T-helper 2 cell treated with Interferon-gamma antibody and Interleukin-4, amounts not matched to agents 5 μg/mL and 100 μg/mL, for 36 hours (primary cell): ENCODE measurements at regions not wholly inside any gene's neighbourhood (a gene's known extent, or its start where the extent isn't known, plus 50 kb on each side); places are given as distances from the start of the nearest gene placed in this dataset.

Experiments
- DNase-seq: peaks from one replicate; pipeline ENCODE4 v3.0.0; 2021; ENCODE audit warnings: low spot score
- H3K27ac Mint-ChIP-seq: one replicate; pipeline ENCODE4 v1.8.0; 2021; ENCODE audit warnings: mild to moderate bottlenecking, mixed read lengths
- H3K27me3 Mint-ChIP-seq: one replicate; pipeline ENCODE4 v1.8.0; 2021; ENCODE audit warnings: low read depth, mixed read lengths
- H3K36me3 Mint-ChIP-seq: one replicate; pipeline ENCODE4 v1.8.0; 2021; ENCODE audit warnings: low read depth, mixed read lengths
- H3K4me1 Mint-ChIP-seq: one replicate; pipeline ENCODE4 v1.8.0; 2021; ENCODE audit warnings: low read depth, mixed read lengths
- H3K4me3 Mint-ChIP-seq: one replicate; pipeline ENCODE4 v1.8.0; 2022; ENCODE audit warnings: mild to moderate bottlenecking, moderate library complexity, mixed read lengths
- H3K9me3 Mint-ChIP-seq: one replicate; pipeline ENCODE4 v1.8.0; 2021; ENCODE audit warnings: mixed read lengths

GRCh38 chr11:103547691-103548090 is 438.5 kb downstream of the DYNC2H1 start:
- Mint-ChIP-seq H3K9me3 (no peaks in the 10 kb centered on the region), H3K4me1 (no peaks in the 10 kb centered on the region), H3K27me3 (no peaks in the 10 kb centered on the region), H3K4me3 (no peak overlapping the region), H3K36me3 (no peaks in the 10 kb centered on the region), H3K27ac (no peak overlapping the region)
- DNase-seq: no peak

- Mint-ChIP-seq H3K4me1 (no peaks in the 10 kb centered on the region), H3K27ac (no peak overlapping the region), H3K27me3 (no peaks in the 10 kb centered on the region), H3K9me3 (no peaks in the 10 kb centered on the region), H3K4me3 (no peak overlapping the region), H3K36me3 (no peaks in the 10 kb centered on the region)
- no peak for DNase-seq
Observed at GRCh38 chr11:103548838-103549237, 439.6 kb downstream of the DYNC2H1 start.

GRCh38 chr11:103550811-103551210 is 441.6 kb downstream of the DYNC2H1 start:
- H3K27ac Mint-ChIP-seq: no peak overlapping the region
- H3K4me1 Mint-ChIP-seq: no peaks in the 10 kb centered on the region
- no peaks in the 10 kb centered on the region for H3K36me3 Mint-ChIP-seq
- DNase-seq: no peak
- no peaks in the 10 kb centered on the region for H3K9me3 Mint-ChIP-seq
- H3K27me3 Mint-ChIP-seq: no peaks in the 10 kb centered on the region
- no peak overlapping the region for H3K4me3 Mint-ChIP-seq

- Mint-ChIP-seq H3K9me3 (no peaks in the 10 kb centered on the region), H3K4me1 (no peaks in the 10 kb centered on the region), H3K36me3 (no peaks in the 10 kb centered on the region), H3K27ac (no peak overlapping the region), H3K27me3 (no peaks in the 10 kb centered on the region), H3K4me3 (no peak overlapping the region)
- DNase-seq: no peak
Observed at GRCh38 chr11:103552086-103552485, 442.9 kb downstream of the DYNC2H1 start.

GRCh38 chr11:103556171-103556570 is 446.9 kb downstream of the DYNC2H1 start:
- no peaks in the 10 kb centered on the region for H3K27me3 Mint-ChIP-seq
- DNase-seq: no peak
- no peaks in the 10 kb centered on the region for H3K36me3 Mint-ChIP-seq
- no peaks in the 10 kb centered on the region for H3K4me1 Mint-ChIP-seq
- H3K27ac Mint-ChIP-seq: no peak overlapping the region
- H3K4me3 Mint-ChIP-seq: no peak overlapping the region
- no peaks in the 10 kb centered on the region for H3K9me3 Mint-ChIP-seq

GRCh38 chr11:103566116-103566515 is 456.9 kb downstream of the DYNC2H1 start:
- Mint-ChIP-seq H3K36me3 (no peaks in the 10 kb centered on the region), H3K9me3 (no peaks in the 10 kb centered on the region), H3K27me3 (no peaks in the 10 kb centered on the region), H3K4me1 (no peaks in the 10 kb centered on the region), H3K4me3 (no peak overlapping the region), H3K27ac (no peak overlapping the region)
- no peak for DNase-seq

- Mint-ChIP-seq H3K9me3 (no peaks in the 10 kb centered on the region), H3K27me3 (no peaks in the 10 kb centered on the region), H3K27ac (no peak overlapping the region), H3K4me3 (no peak overlapping the region), H3K36me3 (no peaks in the 10 kb centered on the region), H3K4me1 (no peaks in the 10 kb centered on the region)
- DNase-seq: no peak
Observed at GRCh38 chr11:103581760-103582159, 454.7 kb upstream of the DDI1 start.

GRCh38 chr11:103582351-103582909 is 454.0 kb upstream of the DDI1 start:
- Mint-ChIP-seq H3K4me1 (no peaks in the 10 kb centered on the region), H3K27ac (no peak overlapping the region), H3K9me3 (no peaks in the 10 kb centered on the region), H3K4me3 (no peak overlapping the region), H3K27me3 (no peaks in the 10 kb centered on the region), H3K36me3 (no peaks in the 10 kb centered on the region)
- DNase-seq: no peak

- Mint-ChIP-seq H3K27ac (no peak overlapping the region), H3K9me3 (no peaks in the 10 kb centered on the region), H3K4me1 (no peaks in the 10 kb centered on the region), H3K36me3 (no peaks in the 10 kb centered on the region), H3K4me3 (no peak overlapping the region), H3K27me3 (no peaks in the 10 kb centered on the region)
- no peak for DNase-seq
Observed at GRCh38 chr11:103584021-103584420, 452.4 kb upstream of the DDI1 start.

GRCh38 chr11:103584720-103585119 is 451.7 kb upstream of the DDI1 start:
- no peak for DNase-seq
- Mint-ChIP-seq H3K4me1 (no peaks in the 10 kb centered on the region), H3K9me3 (no peaks in the 10 kb centered on the region), H3K27me3 (no peaks in the 10 kb centered on the region), H3K27ac (no peak overlapping the region), H3K4me3 (no peak overlapping the region), H3K36me3 (no peaks in the 10 kb centered on the region)

GRCh38 chr11:103585401-103585800 is 451.0 kb upstream of the DDI1 start:
- no peaks in the 10 kb centered on the region for H3K9me3 Mint-ChIP-seq
- H3K27me3 Mint-ChIP-seq: no peaks in the 10 kb centered on the region
- H3K27ac Mint-ChIP-seq: no peak overlapping the region
- no peak for DNase-seq
- H3K36me3 Mint-ChIP-seq: no peaks in the 10 kb centered on the region
- H3K4me3 Mint-ChIP-seq: no peak overlapping the region
- H3K4me1 Mint-ChIP-seq: no peaks in the 10 kb centered on the region

GRCh38 chr11:103585911-103586310 is 450.5 kb upstream of the DDI1 start:
- H3K27ac Mint-ChIP-seq: no peak overlapping the region
- H3K4me3 Mint-ChIP-seq: no peak overlapping the region

GRCh38 chr11:103586756-103587155 is 449.7 kb upstream of the DDI1 start:
- H3K27me3 Mint-ChIP-seq: no peaks in the 10 kb centered on the region
- H3K4me1 Mint-ChIP-seq: no peaks in the 10 kb centered on the region
- H3K36me3 Mint-ChIP-seq: no peaks in the 10 kb centered on the region
- DNase-seq: no peak
- H3K9me3 Mint-ChIP-seq: no peaks in the 10 kb centered on the region
- H3K4me3 Mint-ChIP-seq: no peak overlapping the region
- H3K27ac Mint-ChIP-seq: no peak overlapping the region

More at GRCh38 chr11:103585911-103586310, 450.5 kb upstream of the DDI1 start:
- no peak for DNase-seq
- H3K9me3 Mint-ChIP-seq: no peaks in the 10 kb centered on the region
- no peaks in the 10 kb centered on the region for H3K27me3 Mint-ChIP-seq
- H3K36me3 Mint-ChIP-seq: no peaks in the 10 kb centered on the region
- H3K4me1 Mint-ChIP-seq: no peaks in the 10 kb centered on the region

- DNase-seq: no peak
- Mint-ChIP-seq H3K4me1 (no peaks in the 10 kb centered on the region), H3K9me3 (no peaks in the 10 kb centered on the region), H3K4me3 (no peak overlapping the region), H3K27ac (no peak overlapping the region), H3K36me3 (no peaks in the 10 kb centered on the region), H3K27me3 (no peaks in the 10 kb centered on the region)
Observed at GRCh38 chr11:103587901-103588788, 448.3 kb upstream of the DDI1 start.
